ENCODE measurements at regions not wholly inside any gene's neighbourhood (a gene's known extent, or its start where the extent isn't known, plus 50 kb on each side); places are given as distances from the start of the nearest gene placed in this dataset.

DNA sequence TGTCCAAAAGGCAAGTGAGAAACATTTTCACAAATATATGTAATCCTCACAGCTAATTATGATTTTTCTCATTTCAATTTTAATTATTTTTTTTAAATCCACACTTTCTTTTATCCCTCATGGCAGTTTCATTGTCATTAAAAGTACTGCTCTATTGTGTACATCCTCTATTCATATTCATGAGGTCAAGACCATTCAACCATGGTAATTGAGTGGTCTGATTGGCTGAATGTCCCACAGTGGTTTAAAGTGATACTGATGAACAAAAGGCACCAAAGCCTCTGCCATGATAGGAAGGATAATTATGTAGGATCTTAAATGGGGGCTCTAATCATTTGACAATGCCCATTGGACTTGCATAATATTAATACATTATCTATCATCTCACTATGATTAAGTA lies 108.4 kb upstream of the EPHA4 start:
- no peak for DNase-seq (ENCODE audit: low read depth in 1 of 2, low spot score in 1 of 2)
- Histone ChIP-seq H3K27ac (replicated peaks) (no peak overlapping the region), H3K4me3 (replicated peaks; ENCODE audit: insufficient read depth, low read length) (no peak overlapping the region), H3K27me3 (ENCODE audit: insufficient read depth, poor library complexity, severe bottlenecking) (no peaks in the 10 kb centered on the region)
- TF ChIP-seq, protein P1, sequence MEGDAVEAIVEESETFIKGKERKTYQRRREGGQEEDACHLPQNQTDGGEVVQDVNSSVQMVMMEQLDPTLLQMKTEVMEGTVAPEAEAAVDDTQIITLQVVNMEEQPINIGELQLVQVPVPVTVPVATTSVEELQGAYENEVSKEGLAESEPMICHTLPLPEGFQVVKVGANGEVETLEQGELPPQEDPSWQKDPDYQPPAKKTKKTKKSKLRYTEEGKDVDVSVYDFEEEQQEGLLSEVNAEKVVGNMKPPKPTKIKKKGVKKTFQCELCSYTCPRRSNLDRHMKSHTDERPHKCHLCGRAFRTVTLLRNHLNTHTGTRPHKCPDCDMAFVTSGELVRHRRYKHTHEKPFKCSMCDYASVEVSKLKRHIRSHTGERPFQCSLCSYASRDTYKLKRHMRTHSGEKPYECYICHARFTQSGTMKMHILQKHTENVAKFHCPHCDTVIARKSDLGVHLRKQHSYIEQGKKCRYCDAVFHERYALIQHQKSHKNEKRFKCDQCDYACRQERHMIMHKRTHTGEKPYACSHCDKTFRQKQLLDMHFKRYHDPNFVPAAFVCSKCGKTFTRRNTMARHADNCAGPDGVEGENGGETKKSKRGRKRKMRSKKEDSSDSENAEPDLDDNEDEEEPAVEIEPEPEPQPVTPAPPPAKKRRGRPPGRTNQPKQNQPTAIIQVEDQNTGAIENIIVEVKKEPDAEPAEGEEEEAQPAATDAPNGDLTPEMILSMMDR (IDR thresholded peaks at IDR 0.05; ENCODE audit: insufficient read depth, low read length), result no peak
- no peak for TF ChIP-seq REST (IDR thresholded peaks at IDR 0.05; ENCODE audit: insufficient replicate concordance, low read depth)
- no peak for TF ChIP-seq POLR2AphosphoS5 (IDR thresholded peaks at IDR 0.05; ENCODE audit: low read depth)
- TF ChIP-seq GABPA (IDR thresholded peaks at IDR 0.05; ENCODE audit: low read depth), result no peak
- no peak for TF ChIP-seq SPI1 (IDR thresholded peaks at IDR 0.05; ENCODE audit: borderline replicate concordance, low read depth)

DNA sequence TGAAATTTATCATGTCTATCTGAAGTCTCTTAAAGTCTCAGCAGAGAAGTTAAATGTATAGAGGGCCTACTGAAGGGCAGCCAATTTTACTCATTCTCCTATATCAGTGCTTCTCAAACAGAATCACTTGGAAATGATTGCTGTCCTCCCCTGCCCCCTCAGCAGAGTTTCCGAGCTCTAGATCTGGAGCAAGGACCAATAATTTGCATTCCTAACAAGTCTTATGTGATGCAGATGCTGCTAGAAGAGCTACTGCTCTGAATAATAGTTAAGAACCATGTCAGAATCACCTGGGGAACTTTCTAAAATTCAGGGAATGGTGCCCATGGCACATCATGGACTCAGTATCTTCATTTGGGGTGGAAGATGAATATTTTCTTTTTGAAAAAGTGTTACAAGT lies 105.6 kb upstream of the EPHA4 start:
- Histone ChIP-seq H3K27ac (replicated peaks) (no peak overlapping the region), H3K27me3 (ENCODE audit: insufficient read depth, poor library complexity, severe bottlenecking) (no peaks in the 10 kb centered on the region), H3K4me3 (replicated peaks; ENCODE audit: insufficient read depth, low read length) (no peak overlapping the region)
- TF ChIP-seq, protein P1 (IDR thresholded peaks at IDR 0.05; ENCODE audit: insufficient read depth, low read length), result no peak
- TF ChIP-seq POLR2AphosphoS5 (IDR thresholded peaks at IDR 0.05; ENCODE audit: low read depth) (no peak), SPI1 (IDR thresholded peaks at IDR 0.05; ENCODE audit: borderline replicate concordance, low read depth) (no peak), GABPA (IDR thresholded peaks at IDR 0.05; ENCODE audit: low read depth) (no peak), REST (IDR thresholded peaks at IDR 0.05; ENCODE audit: insufficient replicate concordance, low read depth) (no peak)
- no peak for DNase-seq (ENCODE audit: low read depth in 1 of 2, low spot score in 1 of 2)

GRCh38 chr2:221676566-221677172 lies 104.6 kb upstream of the EPHA4 start:
- no peak for DNase-seq (ENCODE audit: low read depth in 1 of 2, low spot score in 1 of 2)
- no peak overlapping the region for H3K4me3 ChIP-seq (replicated peaks; ENCODE audit: insufficient read depth, low read length)
- no peaks in the 10 kb centered on the region for H3K27me3 ChIP-seq (ENCODE audit: insufficient read depth, poor library complexity, severe bottlenecking)
- H3K27ac ChIP-seq (replicated peaks), result no peak overlapping the region
- TF ChIP-seq, protein P1 (IDR thresholded peaks at IDR 0.05; ENCODE audit: insufficient read depth, low read length), result no peak
- TF ChIP-seq REST (IDR thresholded peaks at IDR 0.05; ENCODE audit: insufficient replicate concordance, low read depth) (no peak), GABPA (IDR thresholded peaks at IDR 0.05; ENCODE audit: low read depth) (no peak), SPI1 (IDR thresholded peaks at IDR 0.05; ENCODE audit: borderline replicate concordance, low read depth) (no peak), POLR2AphosphoS5 (IDR thresholded peaks at IDR 0.05; ENCODE audit: low read depth) (no peak)
